AG04450 (cell line): ENCODE measurements at regions not wholly inside any gene's neighbourhood (a gene's known extent, or its start where the extent isn't known, plus 50 kb on each side); places are given as distances from the start of the nearest gene placed in this dataset.

ENCODE experiments used
- CTCF ChIA-PET: fragments of 300-600, 350-600 bp; formaldehyde crosslinking; extraction: SDS; loops from one replicate; lab custom pipeline; 2022; ENCODE audit warnings: antibody characterized with exemption, inconsistent platforms; lab: Charles Lee
- POLR2A ChIA-PET: fragments of 350-600 bp; formaldehyde crosslinking; extraction: SDS; loops from one replicate; lab custom pipeline; 2021; ENCODE audit warnings: antibody characterized with exemption, inconsistent platforms; lab: Yijun Ruan, JAX
- DNase-seq: peaks from one replicate; pipeline ENCODE4 v3.0.0-alpha.2; 2011; ENCODE audit warnings: low read depth, low spot score
- H3K27ac ChIP-seq: one replicate; pipeline ENCODE4 v1.5.1; 2012; ENCODE audit warnings: low read depth, low read length, control low read depth
- H3K27me3 ChIP-seq: one replicate; pipeline ENCODE4 v1.6.0; 2012; ENCODE audit warnings: low read length; ENCODE audit not compliant: control insufficient read depth, insufficient read depth
- H3K4me3 ChIP-seq: 2 replicates; pipeline ENCODE4 v1.5.1; 2011; ENCODE audit warnings: mild to moderate bottlenecking, low read depth, low read length, control low read depth
- H3K9me3 ChIP-seq: 2 replicates; pipeline ENCODE4 v1.5.1; 2012; ENCODE audit warnings: low read length; ENCODE audit not compliant: control insufficient read depth, insufficient read depth
- CTCF ChIP-seq: IDR thresholded peaks from 2 replicates; pipeline ENCODE4 v1.5.1; 2011; ENCODE audit warnings: low read depth, low read length, control low read depth, inconsistent platforms

DNA sequence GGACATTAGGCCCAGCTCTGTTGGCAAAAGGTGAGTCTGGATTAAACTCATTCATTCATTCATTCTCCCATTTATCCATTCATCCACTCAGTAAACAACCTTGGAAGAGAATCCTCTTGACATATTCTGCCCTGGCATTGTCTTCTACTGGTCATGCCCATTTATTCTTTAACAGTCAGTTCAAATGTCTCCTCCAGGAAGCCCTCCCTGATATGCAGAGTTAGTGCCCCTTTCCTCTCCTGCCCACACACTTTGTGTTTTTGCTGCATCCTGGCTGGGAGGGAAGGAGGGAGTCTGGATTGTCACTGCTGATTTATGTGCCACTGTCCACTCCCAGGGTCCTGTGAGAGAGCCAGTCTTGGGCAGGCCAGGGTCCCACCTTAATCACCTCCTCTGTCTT is 600.3 kb downstream of the MATN1 start:
- Histone ChIP-seq H3K9me3 (no peaks in the 10 kb centered on the region), H3K4me3 (no peak overlapping the region), H3K27ac (no peak overlapping the region), H3K27me3 (peaks cover 3% of the 10 kb centered on the region)
- DNase-seq = no peak
- POLR2A ChIA-PET = no interaction called here
- CTCF ChIA-PET = no interaction called here
- TF ChIP-seq CTCF = no peak

DNA sequence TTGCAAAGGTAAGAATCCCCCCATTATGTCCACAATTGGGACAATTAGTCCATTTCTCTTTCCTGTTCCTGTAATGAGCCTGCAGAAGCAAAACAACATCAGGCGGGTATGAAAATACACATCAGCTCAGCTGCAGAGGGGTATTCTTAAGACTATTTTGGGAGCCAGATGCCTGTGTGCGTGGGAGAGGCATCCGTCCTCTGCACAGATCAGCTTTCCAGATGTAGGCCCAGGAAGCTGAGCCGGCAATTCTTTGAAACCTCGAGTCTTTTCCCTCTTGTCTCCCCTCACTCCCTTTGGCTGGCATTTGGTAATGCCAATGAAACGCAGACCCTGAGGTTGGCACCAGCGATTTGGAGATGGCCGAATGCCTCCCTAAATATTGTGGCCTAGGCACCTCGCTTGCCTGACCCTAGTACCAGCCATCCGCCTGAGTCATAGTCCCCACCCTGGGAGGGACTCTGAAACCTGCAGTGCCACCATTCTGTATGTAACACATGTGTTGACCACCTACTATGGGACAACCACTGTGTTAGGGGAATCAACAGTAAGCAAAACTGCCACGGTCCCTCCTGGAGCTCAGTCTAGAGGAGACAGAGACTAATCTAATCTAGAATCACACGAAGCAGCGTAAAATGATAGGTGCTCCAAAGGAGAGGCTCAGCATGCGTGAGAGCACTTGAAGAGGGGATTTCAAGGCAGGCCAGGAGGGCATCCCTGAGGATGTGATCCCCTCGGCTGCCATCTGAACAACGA is 603.0 kb downstream of the MATN1 start:
- no peak for DNase-seq
- Histone ChIP-seq H3K27ac (no peak overlapping the region), H3K27me3 (peaks cover 3% of the 10 kb centered on the region), H3K4me3 (no peak overlapping the region), H3K9me3 (no peaks in the 10 kb centered on the region)
- no peak for TF ChIP-seq CTCF
- ChIA-PET POLR2A (no interaction called here), CTCF (no interaction called here)

GRCh38 chr1:30117685-30118084 is 605.7 kb downstream of the MATN1 start:
- DNase-seq = no peak
- no peak overlapping the region for H3K27ac ChIP-seq
- H3K27me3 ChIP-seq = peaks cover 3% of the 10 kb centered on the region
- H3K4me3 ChIP-seq = no peak overlapping the region
- POLR2A ChIA-PET = no interaction called here
- no peak for TF ChIP-seq CTCF
- CTCF ChIA-PET = no interaction called here
- H3K9me3 ChIP-seq = no peaks in the 10 kb centered on the region

DNA sequence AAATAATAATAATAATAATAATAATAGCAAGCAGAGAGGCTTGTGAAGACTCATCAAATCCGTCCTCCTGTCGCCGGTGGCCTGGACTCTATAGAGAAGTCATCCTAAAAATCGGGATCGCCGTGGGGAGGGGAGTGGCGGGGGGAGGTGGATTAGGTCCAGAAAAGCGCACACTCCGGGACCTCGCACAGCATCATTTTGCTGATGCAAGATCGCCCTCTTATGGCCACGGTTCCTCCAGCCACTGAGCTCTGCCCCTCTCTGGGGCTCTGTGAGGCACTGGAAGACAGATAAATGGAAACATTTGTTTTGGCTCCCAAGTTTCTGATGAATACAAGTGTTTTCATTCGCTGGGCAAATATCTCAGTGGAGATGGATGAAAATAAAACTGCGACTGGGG is 612.0 kb downstream of the MATN1 start:
- peak; percentile 66 for TF ChIP-seq CTCF
- Histone ChIP-seq H3K9me3 (no peaks in the 10 kb centered on the region), H3K27me3 (peaks cover 7% of the 10 kb centered on the region), H3K27ac (no peak overlapping the region), H3K4me3 (no peak overlapping the region)
- no peak for DNase-seq
- ChIA-PET CTCF (interaction anchor here (0.6 to 3.0 kb wide), 14 partner anchors 8 to 876 kb away, joined by 3 to 27 read pairs (median 4); partner anchors contain the start of gene PTPRU), POLR2A (interaction anchor here (0.6 kb wide), 1 partner anchor 275 kb away, joined by 3 read pairs; no protein-coding TSS in a partner anchor)

- Histone ChIP-seq H3K9me3 (no peaks in the 10 kb centered on the region), H3K27me3 (peaks cover 9% of the 10 kb centered on the region), H3K4me3 (no peak overlapping the region), H3K27ac (no peak overlapping the region)
- ChIA-PET POLR2A (no interaction called here), CTCF (interaction anchor here (0.8 to 3.0 kb wide), 14 partner anchors 8 to 875 kb away, joined by 3 to 27 read pairs (median 4); partner anchors contain the start of gene PTPRU)
- no peak for DNase-seq
- TF ChIP-seq CTCF = no peak
These were observed 612.5 kb downstream of the MATN1 start for GRCh38 chr1:30110846-30111245.
